ENCODE measurements at regions not wholly inside any gene's neighbourhood (a gene's known extent, or its start where the extent isn't known, plus 50 kb on each side); places are given as distances from the start of the nearest gene placed in this dataset.
"Not testable (repeated sequence)": the region's sequence is repeated elsewhere in the genome, so short reads cannot be mapped to it uniquely, and the experiment has no call there.

DNA sequence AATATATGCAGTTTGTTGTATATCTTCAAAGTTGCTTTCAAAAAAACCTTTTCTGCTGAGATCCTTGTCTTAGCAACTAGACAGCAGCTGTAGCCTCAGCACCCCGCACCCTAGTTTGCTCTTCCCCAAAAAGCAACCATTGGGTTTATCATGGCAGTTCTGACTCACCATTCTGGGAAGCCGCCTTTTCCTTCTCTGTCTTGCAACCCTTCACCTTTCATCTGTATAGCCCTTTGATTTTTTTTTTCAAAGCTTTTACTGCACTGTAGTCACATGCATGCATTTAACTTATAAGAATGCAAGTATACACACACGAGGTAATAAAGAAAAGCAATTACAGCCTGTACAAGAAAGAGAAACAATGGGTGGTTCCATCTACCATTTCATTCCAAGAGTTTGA is 65.1 kb upstream of the THBS1 start:
- no peaks in the 10 kb centered on the region for H3F3A ChIP-seq (ENCODE audit: insufficient read depth, low read length)
- H3K27me3 ChIP-seq (ENCODE audit: insufficient read depth, low read length): no peaks in the 10 kb centered on the region
- TF ChIP-seq EZH2 (IDR thresholded peaks at IDR 0.05; ENCODE audit: borderline replicate concordance, low read length): no peak
- TF ChIP-seq, protein P1, sequence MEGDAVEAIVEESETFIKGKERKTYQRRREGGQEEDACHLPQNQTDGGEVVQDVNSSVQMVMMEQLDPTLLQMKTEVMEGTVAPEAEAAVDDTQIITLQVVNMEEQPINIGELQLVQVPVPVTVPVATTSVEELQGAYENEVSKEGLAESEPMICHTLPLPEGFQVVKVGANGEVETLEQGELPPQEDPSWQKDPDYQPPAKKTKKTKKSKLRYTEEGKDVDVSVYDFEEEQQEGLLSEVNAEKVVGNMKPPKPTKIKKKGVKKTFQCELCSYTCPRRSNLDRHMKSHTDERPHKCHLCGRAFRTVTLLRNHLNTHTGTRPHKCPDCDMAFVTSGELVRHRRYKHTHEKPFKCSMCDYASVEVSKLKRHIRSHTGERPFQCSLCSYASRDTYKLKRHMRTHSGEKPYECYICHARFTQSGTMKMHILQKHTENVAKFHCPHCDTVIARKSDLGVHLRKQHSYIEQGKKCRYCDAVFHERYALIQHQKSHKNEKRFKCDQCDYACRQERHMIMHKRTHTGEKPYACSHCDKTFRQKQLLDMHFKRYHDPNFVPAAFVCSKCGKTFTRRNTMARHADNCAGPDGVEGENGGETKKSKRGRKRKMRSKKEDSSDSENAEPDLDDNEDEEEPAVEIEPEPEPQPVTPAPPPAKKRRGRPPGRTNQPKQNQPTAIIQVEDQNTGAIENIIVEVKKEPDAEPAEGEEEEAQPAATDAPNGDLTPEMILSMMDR (IDR thresholded peaks at IDR 0.05; ENCODE audit: low read length): no peak
- no peak overlapping the region for H3K4me2 ChIP-seq (ENCODE audit: low read length)
- H3K4me3 ChIP-seq (ENCODE audit: low read depth, low read length, poor library complexity, severe bottlenecking): no peak overlapping the region
- no peaks in the 10 kb centered on the region for H3K4me1 ChIP-seq (ENCODE audit: insufficient read depth, low read length, severe bottlenecking)
- H2AFZ ChIP-seq (ENCODE audit: low read length): no peak overlapping the region
- no peaks in the 10 kb centered on the region for H3K79me2 ChIP-seq (ENCODE audit: insufficient read depth, low read length)
- no peak overlapping the region for H3K27ac ChIP-seq (ENCODE audit: low read depth, low read length, poor library complexity, severe bottlenecking)
- no peaks in the 10 kb centered on the region for H3K9me2 ChIP-seq (ENCODE audit: low read depth, low read length)
- no peaks in the 10 kb centered on the region for H3K36me3 ChIP-seq (ENCODE audit: insufficient read depth, low read length)
- no peak overlapping the region for H3K9ac ChIP-seq (ENCODE audit: low read length)
- 0 out of 2 replicates have a peak, but pooled peaks cover 2% of the 10 kb centered on the region for H3K9me3 ChIP-seq (ENCODE audit: low read length)
- H4K20me1 ChIP-seq (ENCODE audit: insufficient read depth, low read length): no peaks in the 10 kb centered on the region

- TF ChIP-seq EZH2 (IDR thresholded peaks at IDR 0.05; ENCODE audit: borderline replicate concordance, low read length): no peak
- TF ChIP-seq, protein P1 (IDR thresholded peaks at IDR 0.05; ENCODE audit: low read length): no peak
- Histone ChIP-seq H4K20me1 (ENCODE audit: insufficient read depth, low read length) (no peaks in the 10 kb centered on the region), H3K36me3 (ENCODE audit: insufficient read depth, low read length) (no peaks in the 10 kb centered on the region), H3F3A (ENCODE audit: insufficient read depth, low read length) (no peaks in the 10 kb centered on the region), H3K9me3 (ENCODE audit: low read length) (0 out of 2 replicates have a peak, but pooled peaks cover 2% of the 10 kb centered on the region), H3K4me3 (ENCODE audit: low read depth, low read length, poor library complexity, severe bottlenecking) (no peak overlapping the region), H3K27ac (ENCODE audit: low read depth, low read length, poor library complexity, severe bottlenecking) (no peak overlapping the region), H3K9ac (ENCODE audit: low read length) (no peak overlapping the region), H3K4me2 (ENCODE audit: low read length) (no peak overlapping the region), H2AFZ (ENCODE audit: low read length) (no peak overlapping the region), H3K27me3 (ENCODE audit: insufficient read depth, low read length) (no peaks in the 10 kb centered on the region), H3K79me2 (ENCODE audit: insufficient read depth, low read length) (no peaks in the 10 kb centered on the region), H3K9me2 (ENCODE audit: low read depth, low read length) (no peaks in the 10 kb centered on the region), H3K4me1 (ENCODE audit: insufficient read depth, low read length, severe bottlenecking) (no peaks in the 10 kb centered on the region)
Observed at GRCh38 chr15:39517122-39517855, 63.6 kb upstream of the THBS1 start.

GRCh38 chr15:39523968-39524367 is 56.9 kb upstream of the THBS1 start:
- H3K4me1 ChIP-seq (ENCODE audit: insufficient read depth, low read length, severe bottlenecking); H3K27ac ChIP-seq (ENCODE audit: low read depth, low read length, poor library complexity, severe bottlenecking); H3K9me3 ChIP-seq (ENCODE audit: low read length); H3F3A ChIP-seq (ENCODE audit: insufficient read depth, low read length); H3K4me3 ChIP-seq (ENCODE audit: low read depth, low read length, poor library complexity, severe bottlenecking); H3K9ac ChIP-seq (ENCODE audit: low read length); H3K36me3 ChIP-seq (ENCODE audit: insufficient read depth, low read length); H3K9me2 ChIP-seq (ENCODE audit: low read depth, low read length); H3K27me3 ChIP-seq (ENCODE audit: insufficient read depth, low read length); H3K4me2 ChIP-seq (ENCODE audit: low read length); H4K20me1 ChIP-seq (ENCODE audit: insufficient read depth, low read length); H2AFZ ChIP-seq (ENCODE audit: low read length); H3K79me2 ChIP-seq (ENCODE audit: insufficient read depth, low read length): not testable (repeated sequence)

GRCh38 chr15:39529457-39529856 is 51.4 kb upstream of the THBS1 start:
- no peaks in the 10 kb centered on the region for H3K36me3 ChIP-seq (ENCODE audit: insufficient read depth, low read length)
- H3K4me1 ChIP-seq (ENCODE audit: insufficient read depth, low read length, severe bottlenecking): no peaks in the 10 kb centered on the region
- no peak overlapping the region for H2AFZ ChIP-seq (ENCODE audit: low read length)
- no peak overlapping the region for H3K9ac ChIP-seq (ENCODE audit: low read length)
- H3K4me2 ChIP-seq (ENCODE audit: low read length): no peak overlapping the region
- no peaks in the 10 kb centered on the region for H3K79me2 ChIP-seq (ENCODE audit: insufficient read depth, low read length)
- H3K9me3 ChIP-seq (ENCODE audit: low read length): no peaks in the 10 kb centered on the region
- TF ChIP-seq EZH2 (IDR thresholded peaks at IDR 0.05; ENCODE audit: borderline replicate concordance, low read length): no peak
- TF ChIP-seq, protein P1 (IDR thresholded peaks at IDR 0.05; ENCODE audit: low read length): no peak
- no peak overlapping the region for H3K27ac ChIP-seq (ENCODE audit: low read depth, low read length, poor library complexity, severe bottlenecking)
- no peaks in the 10 kb centered on the region for H3F3A ChIP-seq (ENCODE audit: insufficient read depth, low read length)
- H3K4me3 ChIP-seq (ENCODE audit: low read depth, low read length, poor library complexity, severe bottlenecking): no peak overlapping the region
- H3K9me2 ChIP-seq (ENCODE audit: low read depth, low read length): no peaks in the 10 kb centered on the region
- no peaks in the 10 kb centered on the region for H3K27me3 ChIP-seq (ENCODE audit: insufficient read depth, low read length)
- H4K20me1 ChIP-seq (ENCODE audit: insufficient read depth, low read length): no peaks in the 10 kb centered on the region
